GM12892 (cell line): ENCODE measurements at regions not wholly inside any gene's neighbourhood (a gene's known extent, or its start where the extent isn't known, plus 50 kb on each side); places are given as distances from the start of the nearest gene placed in this dataset.

Experiments used
- POLR2A ChIP-seq: IDR thresholded peaks from 2 replicates; pipeline ENCODE4 v1.6.1; 2011; ENCODE audit warnings: low read depth, low read length, control low read depth
- POLR2AphosphoS5 ChIP-seq: IDR thresholded peaks from 2 replicates; pipeline ENCODE4 v1.6.1; 2011; ENCODE audit warnings: low read depth, low read length, control low read depth
- TAF1 ChIP-seq: IDR thresholded peaks from 2 replicates; pipeline ENCODE4 v1.6.1; 2011; ENCODE audit warnings: low read depth, mild to moderate bottlenecking, control low read depth, low read length, borderline replicate concordance

DNA sequence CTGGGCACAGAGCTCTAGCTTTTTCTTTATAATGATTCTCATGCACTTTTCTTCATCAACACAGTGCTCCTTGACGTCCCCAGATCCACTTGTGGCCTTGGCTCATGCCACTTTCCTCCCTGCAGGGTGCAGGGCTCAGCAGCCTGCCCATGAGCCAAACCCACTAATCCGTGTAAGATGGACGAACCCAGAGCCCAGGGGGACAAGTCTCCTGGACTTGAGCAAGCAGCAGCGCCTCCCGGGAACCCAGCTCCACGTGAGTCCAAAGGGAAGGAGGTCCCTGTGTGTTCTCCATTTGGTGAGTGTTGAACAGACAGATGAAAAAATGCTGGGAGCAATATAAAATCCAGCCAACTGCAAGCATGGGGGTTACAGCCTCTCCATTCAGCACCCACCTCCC, 470.6 kb upstream of the HS6ST1 start:
- TF ChIP-seq POLR2A: no peak
- no peak for TF ChIP-seq POLR2AphosphoS5
- TF ChIP-seq TAF1: no peak
